Neural crest cell (in vitro differentiated cells): ENCODE measurements at regions not wholly inside any gene's neighbourhood (a gene's known extent, or its start where the extent isn't known, plus 50 kb on each side); places are given as distances from the start of the nearest gene placed in this dataset.

Experiments
- DNase-seq: peaks from one replicate; pipeline ENCODE4 v3.0.0; 2021; ENCODE audit warnings: low read depth, mixed read lengths, low spot score
- H3K27ac Mint-ChIP-seq: one replicate; pipeline ENCODE4 v1.8.0; 2021; ENCODE audit warnings: mild to moderate bottlenecking, mixed read lengths; ENCODE audit not compliant: unreplicated experiment
- H3K27me3 Mint-ChIP-seq: 2 replicates; pipeline ENCODE4 v1.8.0; 2021; ENCODE audit warnings: low read depth, mild to moderate bottlenecking, mixed read lengths
- H3K36me3 Mint-ChIP-seq: 2 replicates; pipeline ENCODE4 v1.8.0; 2021; ENCODE audit warnings: low read depth, mild to moderate bottlenecking, mixed read lengths
- H3K4me1 Mint-ChIP-seq: 2 replicates; pipeline ENCODE4 v1.8.0; 2021; ENCODE audit warnings: mixed read lengths
- H3K4me3 Mint-ChIP-seq: one replicate; pipeline ENCODE4 v1.8.0; 2021; ENCODE audit warnings: mild to moderate bottlenecking, mixed read lengths
- H3K9me3 Mint-ChIP-seq: 2 replicates; pipeline ENCODE4 v1.8.0; 2021; ENCODE audit warnings: mixed read lengths
- CTCF ChIP-seq: fragments of 200-600 bp; sonication (generic); conservative IDR thresholded peaks from 2 replicates; pipeline ENCODE4 v1.5.0; 2021; ENCODE audit warnings: antibody characterized with exemption, mild to moderate bottlenecking

GRCh38 chr12:126602612-126603011, 1537.4 kb downstream of the AACS start:
- Mint-ChIP-seq H3K4me1 (no peaks in the 10 kb centered on the region), H3K27me3 (no peaks in the 10 kb centered on the region), H3K9me3 (peaks cover 3% of the 10 kb centered on the region), H3K4me3 (no peak overlapping the region), H3K36me3 (no peaks in the 10 kb centered on the region), H3K27ac (no peak overlapping the region)
- no peak for DNase-seq
- no peak for TF ChIP-seq CTCF

GRCh38 chr12:126607157-126607556, 1541.9 kb downstream of the AACS start:
- H3K36me3 Mint-ChIP-seq: no peaks in the 10 kb centered on the region
- H3K4me3 Mint-ChIP-seq: no peak overlapping the region
- no peaks in the 10 kb centered on the region for H3K27me3 Mint-ChIP-seq
- H3K4me1 Mint-ChIP-seq: no peaks in the 10 kb centered on the region
- no peak for TF ChIP-seq CTCF
- DNase-seq: no peak
- H3K27ac Mint-ChIP-seq: no peak overlapping the region
- peaks cover 5% of the 10 kb centered on the region for H3K9me3 Mint-ChIP-seq

- Mint-ChIP-seq H3K27me3 (no peaks in the 10 kb centered on the region), H3K4me3 (no peak overlapping the region), H3K27ac (no peak overlapping the region), H3K4me1 (no peaks in the 10 kb centered on the region), H3K9me3 (peaks cover 5% of the 10 kb centered on the region), H3K36me3 (no peaks in the 10 kb centered on the region)
- TF ChIP-seq CTCF: no peak
- DNase-seq: no peak
These were observed 1542.6 kb downstream of the AACS start for GRCh38 chr12:126607867-126608266.

GRCh38 chr12:126608607-126609175, 1543.5 kb downstream of the AACS start:
- Mint-ChIP-seq H3K27ac (no peak overlapping the region), H3K4me1 (no peaks in the 10 kb centered on the region), H3K9me3 (peaks cover 5% of the 10 kb centered on the region), H3K4me3 (no peak overlapping the region), H3K27me3 (no peaks in the 10 kb centered on the region), H3K36me3 (no peaks in the 10 kb centered on the region)
- no peak for TF ChIP-seq CTCF
- no peak for DNase-seq

GRCh38 chr12:126616441-126616840, 1551.2 kb downstream of the AACS start:
- Mint-ChIP-seq H3K27ac (peak overlapping the region; percentile 57), H3K9me3 (no peaks in the 10 kb centered on the region)

More at GRCh38 chr12:126616441-126616840, 1551.2 kb downstream of the AACS start:
- no peak for TF ChIP-seq CTCF
- DNase-seq: no peak
- no peaks in the 10 kb centered on the region for H3K27me3 Mint-ChIP-seq
- H3K4me1 Mint-ChIP-seq: no peaks in the 10 kb centered on the region
- no peak overlapping the region for H3K4me3 Mint-ChIP-seq
- H3K36me3 Mint-ChIP-seq: no peaks in the 10 kb centered on the region
